ENCODE measurements at regions not wholly inside any gene's neighbourhood (a gene's known extent, or its start where the extent isn't known, plus 50 kb on each side); places are given as distances from the start of the nearest gene placed in this dataset.

DNA sequence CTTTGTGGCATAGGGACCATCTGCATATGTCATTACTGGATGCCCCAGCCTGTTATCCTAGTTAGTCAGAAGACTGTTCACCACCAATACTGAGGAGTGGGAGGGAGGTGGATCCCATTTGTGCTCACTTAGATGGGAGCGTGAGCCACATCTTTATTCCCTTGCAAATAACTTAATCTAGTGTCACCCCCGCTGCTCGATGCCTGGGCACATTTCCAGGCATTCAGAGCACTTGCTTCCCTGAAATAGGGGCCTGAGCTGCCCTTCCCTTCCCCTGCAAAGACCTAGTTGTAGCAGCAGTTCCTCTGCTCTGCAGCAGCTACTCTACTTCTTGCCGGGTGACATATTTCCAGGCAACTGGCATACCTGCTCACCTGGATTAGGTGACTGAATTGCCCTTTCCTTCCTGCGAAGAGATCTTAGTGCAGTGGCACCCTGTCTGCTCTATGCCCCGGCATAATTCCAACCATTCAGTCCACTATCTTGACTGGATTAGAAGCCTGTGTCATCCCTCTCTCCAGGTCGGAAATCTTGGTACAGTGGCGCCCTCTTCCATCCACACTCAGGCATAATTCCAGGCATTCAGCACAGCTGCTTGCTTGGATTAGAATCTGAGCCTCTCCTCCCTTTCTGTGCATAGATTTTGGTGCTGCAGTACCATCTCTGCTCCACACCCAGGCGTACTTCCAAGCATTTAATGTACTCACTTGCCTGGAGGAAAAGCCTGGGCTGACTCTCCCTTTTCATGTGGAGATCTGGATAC lies 1389.1 kb upstream of the TMEFF2 start:
- peak; percentile 29 for TF ChIP-seq TEAD3 (CRISPR knock-in tag; optimal IDR thresholded peaks at IDR 0.05; ENCODE audit: borderline replicate concordance)
- no peak for TF ChIP-seq SIN3A (IDR thresholded peaks at IDR 0.05; ENCODE audit: borderline replicate concordance, low read depth, low read length)
- TF ChIP-seq, protein P1, sequence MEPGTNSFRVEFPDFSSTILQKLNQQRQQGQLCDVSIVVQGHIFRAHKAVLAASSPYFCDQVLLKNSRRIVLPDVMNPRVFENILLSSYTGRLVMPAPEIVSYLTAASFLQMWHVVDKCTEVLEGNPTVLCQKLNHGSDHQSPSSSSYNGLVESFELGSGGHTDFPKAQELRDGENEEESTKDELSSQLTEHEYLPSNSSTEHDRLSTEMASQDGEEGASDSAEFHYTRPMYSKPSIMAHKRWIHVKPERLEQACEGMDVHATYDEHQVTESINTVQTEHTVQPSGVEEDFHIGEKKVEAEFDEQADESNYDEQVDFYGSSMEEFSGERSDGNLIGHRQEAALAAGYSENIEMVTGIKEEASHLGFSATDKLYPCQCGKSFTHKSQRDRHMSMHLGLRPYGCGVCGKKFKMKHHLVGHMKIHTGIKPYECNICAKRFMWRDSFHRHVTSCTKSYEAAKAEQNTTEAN (CRISPR knock-in tag; conservative IDR thresholded peaks at IDR 0.05), result no peak
- TF ChIP-seq, protein P2, sequence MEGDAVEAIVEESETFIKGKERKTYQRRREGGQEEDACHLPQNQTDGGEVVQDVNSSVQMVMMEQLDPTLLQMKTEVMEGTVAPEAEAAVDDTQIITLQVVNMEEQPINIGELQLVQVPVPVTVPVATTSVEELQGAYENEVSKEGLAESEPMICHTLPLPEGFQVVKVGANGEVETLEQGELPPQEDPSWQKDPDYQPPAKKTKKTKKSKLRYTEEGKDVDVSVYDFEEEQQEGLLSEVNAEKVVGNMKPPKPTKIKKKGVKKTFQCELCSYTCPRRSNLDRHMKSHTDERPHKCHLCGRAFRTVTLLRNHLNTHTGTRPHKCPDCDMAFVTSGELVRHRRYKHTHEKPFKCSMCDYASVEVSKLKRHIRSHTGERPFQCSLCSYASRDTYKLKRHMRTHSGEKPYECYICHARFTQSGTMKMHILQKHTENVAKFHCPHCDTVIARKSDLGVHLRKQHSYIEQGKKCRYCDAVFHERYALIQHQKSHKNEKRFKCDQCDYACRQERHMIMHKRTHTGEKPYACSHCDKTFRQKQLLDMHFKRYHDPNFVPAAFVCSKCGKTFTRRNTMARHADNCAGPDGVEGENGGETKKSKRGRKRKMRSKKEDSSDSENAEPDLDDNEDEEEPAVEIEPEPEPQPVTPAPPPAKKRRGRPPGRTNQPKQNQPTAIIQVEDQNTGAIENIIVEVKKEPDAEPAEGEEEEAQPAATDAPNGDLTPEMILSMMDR (CRISPR knock-in tag; IDR thresholded peaks at IDR 0.05), result peak; percentile 85
- no peak for TF ChIP-seq KMT2A (CRISPR knock-in tag; IDR thresholded peaks at IDR 0.05)
- no peak for TF ChIP-seq ZNF136 (CRISPR knock-in tag; IDR thresholded peaks at IDR 0.05; ENCODE audit: low read depth)
- peak; percentile 62 for TF ChIP-seq RAD21 (CRISPR knock-in tag; IDR thresholded peaks at IDR 0.05)
- no peak for TF ChIP-seq SMARCC2 (IDR thresholded peaks at IDR 0.05)
- TF ChIP-seq, protein P3, sequence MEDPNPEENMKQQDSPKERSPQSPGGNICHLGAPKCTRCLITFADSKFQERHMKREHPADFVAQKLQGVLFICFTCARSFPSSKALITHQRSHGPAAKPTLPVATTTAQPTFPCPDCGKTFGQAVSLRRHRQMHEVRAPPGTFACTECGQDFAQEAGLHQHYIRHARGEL (CRISPR knock-in tag; IDR thresholded peaks at IDR 0.05), result no peak
- TF ChIP-seq, protein P4, sequence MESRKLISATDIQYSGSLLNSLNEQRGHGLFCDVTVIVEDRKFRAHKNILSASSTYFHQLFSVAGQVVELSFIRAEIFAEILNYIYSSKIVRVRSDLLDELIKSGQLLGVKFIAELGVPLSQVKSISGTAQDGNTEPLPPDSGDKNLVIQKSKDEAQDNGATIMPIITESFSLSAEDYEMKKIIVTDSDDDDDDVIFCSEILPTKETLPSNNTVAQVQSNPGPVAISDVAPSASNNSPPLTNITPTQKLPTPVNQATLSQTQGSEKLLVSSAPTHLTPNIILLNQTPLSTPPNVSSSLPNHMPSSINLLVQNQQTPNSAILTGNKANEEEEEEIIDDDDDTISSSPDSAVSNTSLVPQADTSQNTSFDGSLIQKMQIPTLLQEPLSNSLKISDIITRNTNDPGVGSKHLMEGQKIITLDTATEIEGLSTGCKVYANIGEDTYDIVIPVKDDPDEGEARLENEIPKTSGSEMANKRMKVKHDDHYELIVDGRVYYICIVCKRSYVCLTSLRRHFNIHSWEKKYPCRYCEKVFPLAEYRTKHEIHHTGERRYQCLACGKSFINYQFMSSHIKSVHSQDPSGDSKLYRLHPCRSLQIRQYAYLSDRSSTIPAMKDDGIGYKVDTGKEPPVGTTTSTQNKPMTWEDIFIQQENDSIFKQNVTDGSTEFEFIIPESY (CRISPR knock-in tag; IDR thresholded peaks at IDR 0.05), result no peak
- TF ChIP-seq RNF2 (conservative IDR thresholded peaks at IDR 0.05; ENCODE audit: low read depth), result no peak
- TF ChIP-seq NR2C2 (CRISPR knock-in tag; IDR thresholded peaks at IDR 0.05; ENCODE audit: borderline replicate concordance), result no peak
- TF ChIP-seq CEBPB (IDR thresholded peaks at IDR 0.05; ENCODE audit: borderline replicate concordance, low read depth, low read length), result no peak
- no peak for TF ChIP-seq IRF2 (CRISPR knock-in tag; IDR thresholded peaks at IDR 0.05)
